ENCODE measurements at regions not wholly inside any gene's neighbourhood (a gene's known extent, or its start where the extent isn't known, plus 50 kb on each side); places are given as distances from the start of the nearest gene placed in this dataset.

GRCh38 chr11:123313262-123313661 is 116.8 kb upstream of the GRAMD1B start:
- H3K36me3 ChIP-seq = no peaks in the 10 kb centered on the region
- H3K27me3 ChIP-seq = no peaks in the 10 kb centered on the region
- DNase-seq (ENCODE audit: extremely low spot score in 2 of 2) = no peak

GRCh38 chr11:123308077-123308476 is 113.0 kb upstream of the CLMP start:
- no peaks in the 10 kb centered on the region for H3K27me3 ChIP-seq
- no peaks in the 10 kb centered on the region for H3K9me3 ChIP-seq
- H3K4me1 ChIP-seq = no peaks in the 10 kb centered on the region
- H3K36me3 ChIP-seq = no peaks in the 10 kb centered on the region
- intact Hi-C loops (cut with DNase I) = no loop called here
- DNase-seq (ENCODE audit: extremely low spot score in 2 of 2) = no peak
- no peak overlapping the region for H3K27ac ChIP-seq
- H3K4me3 ChIP-seq = no peak overlapping the region
- TF ChIP-seq POLR2AphosphoS5 (IDR thresholded peaks at IDR 0.05; ENCODE audit: insufficient read depth in 1 of 2, low read depth in 1 of 2) = no peak
- no peak for TF ChIP-seq CTCF (IDR thresholded peaks at IDR 0.05)
- no peak for TF ChIP-seq POLR2A (IDR thresholded peaks at IDR 0.05)

More at GRCh38 chr11:123313262-123313661, 116.8 kb upstream of the GRAMD1B start:
- Histone ChIP-seq H3K4me3 (no peak overlapping the region), H3K4me1 (no peaks in the 10 kb centered on the region), H3K27ac (no peak overlapping the region), H3K9me3 (no peaks in the 10 kb centered on the region)
- no peak for TF ChIP-seq POLR2AphosphoS5 (IDR thresholded peaks at IDR 0.05; ENCODE audit: insufficient read depth in 1 of 2, low read depth in 1 of 2)
- no peak for TF ChIP-seq CTCF (IDR thresholded peaks at IDR 0.05)
- no peak for TF ChIP-seq POLR2A (IDR thresholded peaks at IDR 0.05)
- intact Hi-C loops (cut with DNase I) = no loop called here

DNA sequence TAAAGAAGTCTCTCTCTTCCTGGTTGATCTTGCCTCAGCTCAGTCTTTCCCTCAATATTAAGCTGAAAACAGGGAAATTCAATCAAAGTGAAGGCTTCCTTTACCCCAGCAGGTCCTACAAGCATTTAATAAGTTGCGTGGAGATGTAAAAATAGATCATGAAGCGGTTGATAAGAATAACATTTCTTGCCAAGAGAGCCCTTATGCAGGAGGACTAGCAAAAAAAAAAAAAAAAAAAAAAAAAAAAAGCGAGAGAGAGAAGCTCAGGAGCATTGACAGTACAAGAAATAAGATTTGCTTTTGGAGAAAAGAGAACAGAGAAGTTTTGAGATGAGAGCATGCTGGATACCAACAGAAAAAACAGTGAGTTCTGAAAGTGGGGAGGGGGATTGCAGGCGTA is 112.2 kb upstream of the CLMP start:
- Histone ChIP-seq H3K9me3 (no peaks in the 10 kb centered on the region), H3K4me3 (no peak overlapping the region), H3K27me3 (no peaks in the 10 kb centered on the region), H3K27ac (no peak overlapping the region), H3K36me3 (no peaks in the 10 kb centered on the region), H3K4me1 (peaks cover under 1% of the 10 kb centered on the region)
- TF ChIP-seq CTCF (IDR thresholded peaks at IDR 0.05) = no peak
- no peak for TF ChIP-seq POLR2A (IDR thresholded peaks at IDR 0.05)
- TF ChIP-seq POLR2AphosphoS5 (IDR thresholded peaks at IDR 0.05; ENCODE audit: insufficient read depth in 1 of 2, low read depth in 1 of 2) = no peak
- no peak for DNase-seq (ENCODE audit: extremely low spot score in 2 of 2)
- intact Hi-C loops (cut with DNase I) = no loop called here

DNA sequence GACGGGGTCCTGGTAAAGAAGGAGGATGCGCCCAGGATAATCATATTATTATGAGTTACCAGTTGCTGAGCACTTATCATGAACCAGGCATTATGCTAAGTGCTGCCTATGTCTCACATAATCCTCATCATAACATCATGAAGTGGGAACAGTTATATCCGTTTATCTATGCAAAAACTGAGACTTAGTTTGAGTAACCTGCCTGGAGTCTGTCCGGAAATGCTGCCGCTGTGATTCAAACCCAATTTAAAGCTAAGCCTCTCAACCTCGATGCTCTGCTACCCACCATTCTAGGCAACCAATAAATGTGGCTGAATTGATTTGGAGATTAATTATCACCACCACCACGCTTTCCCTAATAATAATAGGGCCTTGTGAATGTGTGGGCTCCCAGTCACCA is 111.5 kb upstream of the CLMP start:
- Histone ChIP-seq H3K4me3 (no peak overlapping the region), H3K9me3 (no peaks in the 10 kb centered on the region), H3K27ac (no peak overlapping the region), H3K36me3 (no peaks in the 10 kb centered on the region), H3K27me3 (no peaks in the 10 kb centered on the region), H3K4me1 (peaks cover 8% of the 10 kb centered on the region)
- DNase-seq (ENCODE audit: extremely low spot score in 2 of 2) = no peak
- intact Hi-C loops (cut with DNase I) = no loop called here
- TF ChIP-seq CTCF (IDR thresholded peaks at IDR 0.05) = no peak
- no peak for TF ChIP-seq POLR2A (IDR thresholded peaks at IDR 0.05)
- no peak for TF ChIP-seq POLR2AphosphoS5 (IDR thresholded peaks at IDR 0.05; ENCODE audit: insufficient read depth in 1 of 2, low read depth in 1 of 2)

DNA sequence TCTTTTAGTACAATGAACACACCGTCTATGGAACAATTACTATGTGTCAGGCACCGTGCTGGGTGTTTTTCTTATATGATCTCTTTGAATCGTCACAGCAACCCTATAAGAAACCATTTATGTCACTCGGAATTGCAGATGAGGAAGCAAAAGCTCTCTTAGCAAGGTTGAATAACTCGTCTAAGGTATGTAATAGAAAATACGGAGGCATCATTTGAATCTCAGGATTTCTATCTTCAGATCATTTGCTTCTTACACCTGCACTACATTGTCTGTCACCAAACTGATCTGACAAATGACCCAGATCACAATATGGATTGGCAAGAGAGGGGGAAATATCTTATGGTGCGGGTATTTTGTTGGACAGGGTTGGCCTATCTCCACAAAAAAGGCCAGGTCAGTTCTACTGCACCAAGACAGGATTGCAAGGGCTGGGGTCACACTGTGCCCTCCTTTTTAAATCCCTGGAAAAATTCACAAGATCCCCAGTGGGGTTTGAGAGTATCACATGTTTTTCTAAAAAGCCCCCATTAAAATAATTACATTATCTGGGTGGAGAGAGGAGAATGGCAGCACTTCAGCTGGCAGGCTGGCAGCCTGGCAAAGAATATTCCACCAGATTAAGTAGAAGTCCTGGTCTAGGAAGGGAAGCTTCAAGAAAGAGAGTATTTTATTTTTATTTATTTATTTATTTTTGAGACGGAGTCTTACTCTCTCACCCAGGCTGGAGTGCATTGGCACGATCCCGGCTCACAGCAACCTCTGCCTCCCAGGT is 110.7 kb upstream of the CLMP start:
- no peaks in the 10 kb centered on the region for H3K9me3 ChIP-seq
- intact Hi-C loops (cut with DNase I) = no loop called here
- peaks cover 13% of the 10 kb centered on the region for H3K4me1 ChIP-seq
- H3K27me3 ChIP-seq = no peaks in the 10 kb centered on the region
- no peak overlapping the region for H3K27ac ChIP-seq
- no peak for DNase-seq (ENCODE audit: extremely low spot score in 2 of 2)
- H3K4me3 ChIP-seq = no peak overlapping the region
- no peaks in the 10 kb centered on the region for H3K36me3 ChIP-seq
- TF ChIP-seq POLR2AphosphoS5 (IDR thresholded peaks at IDR 0.05; ENCODE audit: insufficient read depth in 1 of 2, low read depth in 1 of 2) (no peak), CTCF (IDR thresholded peaks at IDR 0.05) (no peak), POLR2A (IDR thresholded peaks at IDR 0.05) (no peak)
